ENCODE measurements at regions not wholly inside any gene's neighbourhood (a gene's known extent, or its start where the extent isn't known, plus 50 kb on each side); places are given as distances from the start of the nearest gene placed in this dataset.
"Not testable (repeated sequence)": the region's sequence is repeated elsewhere in the genome, so short reads cannot be mapped to it uniquely, and the experiment has no call there.

DNA sequence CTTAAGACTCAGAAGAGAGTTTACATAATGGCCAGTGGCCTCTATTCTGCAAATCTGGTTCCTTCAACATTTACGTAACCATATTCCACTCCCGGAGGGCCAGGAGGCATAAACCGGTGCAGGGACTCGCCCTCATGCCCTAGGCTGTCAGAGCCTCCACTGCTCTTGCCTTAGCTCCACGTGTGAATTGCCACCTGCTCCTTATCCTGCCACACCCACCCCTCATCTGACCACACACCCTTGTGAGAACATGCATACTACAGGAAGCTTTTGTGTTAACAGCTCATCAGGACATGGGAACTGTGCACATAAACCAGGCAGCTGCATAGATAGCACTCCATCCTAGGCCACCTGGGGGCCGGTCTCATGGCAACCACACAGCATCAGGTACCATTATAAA lies 146.7 kb upstream of the PFKP start:
- DNase-seq (ENCODE audit: low spot score): no peak

DNA sequence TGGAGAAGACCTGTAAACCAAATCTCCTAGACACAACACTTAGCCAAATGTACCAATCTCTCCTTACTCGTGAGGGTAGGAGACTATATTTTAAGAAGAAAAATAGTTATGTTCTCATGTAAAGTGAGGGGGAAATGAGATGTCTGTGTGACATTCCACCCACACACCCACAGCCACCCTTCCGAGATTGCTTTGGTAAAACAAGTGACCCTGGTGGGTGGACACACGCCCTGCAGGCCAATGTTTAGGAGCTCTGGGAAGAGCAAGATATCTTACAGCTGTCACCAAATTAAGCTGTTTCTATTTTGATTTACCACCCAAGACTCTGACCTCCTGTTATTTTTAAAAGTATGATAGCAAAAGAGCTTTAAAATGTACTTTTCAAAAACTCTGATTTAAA lies 147.2 kb upstream of the PFKP start:
- no peak for DNase-seq (ENCODE audit: low spot score)

DNA sequence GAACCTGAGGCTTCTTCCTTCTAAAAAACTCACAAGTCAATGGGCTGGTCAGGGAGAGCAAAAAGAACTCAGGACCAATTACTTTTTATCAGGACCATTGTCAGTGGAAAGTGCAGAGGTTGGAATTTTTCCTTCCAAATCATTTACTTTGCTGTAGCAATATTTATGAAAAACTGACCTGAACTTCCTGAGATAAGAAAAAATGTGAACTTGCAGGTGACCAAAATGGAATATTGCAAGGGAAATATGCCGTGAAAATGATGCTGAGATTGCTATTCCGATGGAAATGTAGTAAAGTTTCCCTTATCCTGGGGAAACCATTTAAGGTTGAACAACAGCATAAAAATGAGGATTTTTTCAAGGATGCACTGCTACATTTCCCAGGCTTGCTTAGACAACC lies 148.3 kb upstream of the PFKP start:
- DNase-seq (ENCODE audit: low spot score): no peak

DNA sequence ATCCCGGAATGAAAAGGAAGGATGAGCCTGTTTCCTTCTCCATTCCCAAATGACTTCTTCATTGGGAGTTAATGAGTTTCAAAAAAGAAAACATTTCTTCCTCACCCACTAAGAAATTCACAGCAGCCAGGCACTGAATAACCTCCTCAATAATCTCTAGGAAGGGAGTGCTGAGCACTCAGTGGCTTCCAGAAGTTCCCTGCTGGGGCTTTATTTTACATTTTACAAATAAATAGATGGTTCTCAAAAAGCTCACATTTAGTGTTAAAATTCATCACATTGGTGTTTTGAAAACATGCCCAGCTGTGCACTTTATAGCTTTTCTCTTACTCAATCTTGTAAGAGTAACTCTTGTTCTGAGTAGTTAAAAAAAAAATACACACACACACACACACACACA lies 148.9 kb upstream of the PFKP start:
- no peak for DNase-seq (ENCODE audit: low spot score)

DNA sequence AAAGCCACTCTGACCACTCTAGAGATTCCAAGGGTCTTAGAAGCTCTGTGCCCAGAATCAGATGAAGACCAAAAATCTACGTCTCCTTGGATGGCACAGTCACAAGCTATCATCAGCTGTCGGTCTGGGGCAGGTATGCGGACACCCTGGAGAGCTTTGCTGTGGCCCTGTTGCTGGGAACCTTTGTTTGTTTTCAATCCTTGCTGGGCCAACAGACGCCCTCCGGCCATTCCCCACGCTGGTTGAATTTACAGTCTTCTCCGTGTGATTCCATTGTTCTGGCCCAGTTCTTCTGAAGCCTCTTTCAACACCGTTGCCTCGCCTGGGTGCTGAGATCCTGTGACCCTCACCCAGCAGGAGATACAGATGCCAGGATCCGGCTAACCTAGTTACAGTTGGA lies 149.4 kb upstream of the PFKP start:
- no peak for DNase-seq (ENCODE audit: low spot score)

DNA sequence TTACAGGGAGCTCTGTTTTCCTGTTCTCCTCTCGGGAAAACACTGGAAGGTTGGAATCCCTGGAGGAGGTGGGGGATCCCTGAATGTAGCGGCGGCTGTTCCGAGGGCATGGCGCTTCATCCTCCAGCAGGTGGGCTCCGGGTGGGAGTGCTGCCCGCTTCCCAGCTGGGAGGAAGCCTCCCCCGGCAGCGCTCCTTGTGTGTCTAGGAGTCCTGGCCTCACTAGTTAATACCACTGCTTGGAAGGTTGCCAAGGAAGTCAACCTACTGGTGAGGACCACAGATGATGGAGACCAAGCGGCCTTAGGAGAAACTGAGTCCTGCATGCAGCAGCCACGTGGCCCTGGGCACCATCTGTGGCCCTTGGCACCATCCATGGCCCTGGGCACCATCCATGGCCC lies 151.9 kb upstream of the PFKP start:
- DNase-seq (ENCODE audit: low spot score): no peak

DNA sequence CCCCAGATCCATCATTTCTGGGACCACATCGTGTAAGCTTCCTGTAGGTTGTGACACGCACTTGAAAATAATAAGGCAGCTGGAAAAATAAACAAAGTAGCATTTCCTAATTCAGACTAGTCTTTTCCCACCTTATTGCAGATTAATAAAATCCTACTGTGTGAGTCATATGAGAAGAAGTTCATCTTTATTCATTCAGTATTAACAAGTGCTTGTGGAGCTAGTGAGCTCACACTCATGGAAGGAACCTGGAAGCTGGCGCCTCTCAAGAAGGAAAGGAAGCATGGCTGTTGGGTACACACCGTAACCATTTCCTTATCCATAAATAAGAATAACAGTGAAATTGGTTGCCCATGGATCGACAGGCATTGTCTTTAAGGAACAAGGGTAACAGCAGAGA lies 152.6 kb upstream of the PFKP start:
- no peak for DNase-seq (ENCODE audit: low spot score)

DNA sequence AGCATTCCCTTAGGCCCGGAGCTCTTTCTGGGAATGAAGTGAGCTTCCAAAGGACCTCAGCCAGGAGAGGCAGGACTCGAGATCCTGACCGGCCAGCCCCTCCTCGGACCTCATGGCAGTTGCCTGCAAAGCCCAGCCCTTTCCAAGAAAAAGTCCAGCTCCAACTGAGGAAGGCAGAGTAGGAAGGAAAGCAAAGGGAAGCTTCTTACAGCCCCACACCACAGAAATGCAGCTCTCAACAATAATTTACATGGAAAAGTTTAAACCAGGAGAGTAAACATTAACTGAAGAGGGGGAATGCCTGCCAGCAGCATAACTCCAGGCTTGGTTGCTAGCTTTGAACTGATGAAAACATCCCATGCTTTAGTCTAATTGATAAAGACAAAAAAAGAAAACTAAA lies 153.9 kb upstream of the PFKP start:
- no peak for DNase-seq (ENCODE audit: low spot score)

DNA sequence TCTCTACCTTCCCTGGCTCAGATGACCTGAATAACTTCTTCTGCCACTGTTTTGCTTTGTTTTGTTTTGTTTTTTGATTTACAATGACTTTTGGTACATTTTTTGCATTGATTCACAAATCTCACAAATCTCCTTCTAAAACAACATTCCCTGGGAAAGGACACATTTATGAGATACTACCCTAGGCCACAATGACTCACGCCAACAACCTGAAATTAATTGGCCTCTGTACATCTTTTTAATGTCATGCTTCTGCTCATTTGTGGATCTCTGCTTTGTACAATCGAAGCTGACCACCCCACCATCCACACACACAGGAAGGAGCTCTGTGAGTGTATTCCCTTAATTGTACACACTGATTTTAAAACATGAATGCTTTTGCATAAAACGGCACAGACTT lies 156.7 kb upstream of the PFKP start:
- peak; percentile 55 for DNase-seq (ENCODE audit: low spot score)

DNA sequence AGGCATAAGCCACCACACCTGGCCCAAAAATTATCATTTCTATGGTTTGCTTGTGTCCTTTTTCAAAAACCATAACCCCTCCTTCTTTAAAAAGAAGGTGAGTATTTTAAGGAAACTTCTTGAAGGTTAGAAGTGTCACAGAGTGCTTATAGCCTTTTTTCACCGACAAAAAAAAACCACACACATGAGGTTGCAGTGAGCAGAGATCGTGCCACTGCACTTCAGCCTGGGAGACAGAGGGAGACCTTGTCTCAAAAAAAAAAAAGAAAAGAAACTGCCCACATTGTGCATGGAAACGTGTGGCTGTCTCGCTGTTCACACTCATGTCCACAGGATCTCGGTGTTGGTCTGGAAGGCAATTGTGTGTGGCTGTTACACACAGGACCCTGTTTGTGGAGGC lies 157.4 kb upstream of the PFKP start:
- DNase-seq (ENCODE audit: low spot score): no peak

DNA sequence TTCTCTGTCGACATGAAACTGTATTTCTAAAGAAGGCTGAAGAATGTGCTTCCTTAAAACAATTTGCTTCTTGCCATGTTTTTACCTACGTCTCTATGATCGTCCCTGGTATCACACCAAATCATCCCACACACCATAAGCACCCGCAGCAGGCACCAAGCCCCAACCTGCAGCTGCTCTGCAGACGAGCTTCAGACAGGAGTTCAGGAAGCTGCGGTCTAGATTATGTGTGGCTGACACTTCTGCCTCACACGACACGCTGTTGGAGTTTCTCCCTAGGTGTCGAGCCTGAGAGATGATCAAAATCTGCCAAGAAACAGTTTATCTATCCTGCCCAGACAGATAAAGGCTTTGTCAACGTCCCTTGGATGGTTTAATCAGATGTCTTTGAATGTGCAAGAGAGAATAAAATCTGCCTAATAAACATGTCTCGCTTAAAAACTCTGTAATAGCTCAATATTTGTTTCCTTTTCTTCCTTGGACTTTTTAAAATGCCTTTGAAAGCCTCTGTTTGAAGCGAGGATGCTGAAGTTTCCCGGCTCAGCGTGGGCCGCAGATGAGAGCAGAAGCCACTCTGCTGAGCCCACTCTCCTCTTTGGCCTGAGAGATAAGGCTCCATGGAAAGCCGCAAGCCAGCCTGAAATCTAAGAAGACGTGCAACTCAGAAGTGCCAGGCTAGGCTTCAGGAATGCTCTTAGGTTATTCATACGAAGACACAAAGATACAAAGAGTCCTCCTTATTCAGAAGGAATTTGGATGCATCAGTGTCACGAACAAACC lies 158.3 kb upstream of the PFKP start:
- no peak for DNase-seq (ENCODE audit: low spot score)

DNA sequence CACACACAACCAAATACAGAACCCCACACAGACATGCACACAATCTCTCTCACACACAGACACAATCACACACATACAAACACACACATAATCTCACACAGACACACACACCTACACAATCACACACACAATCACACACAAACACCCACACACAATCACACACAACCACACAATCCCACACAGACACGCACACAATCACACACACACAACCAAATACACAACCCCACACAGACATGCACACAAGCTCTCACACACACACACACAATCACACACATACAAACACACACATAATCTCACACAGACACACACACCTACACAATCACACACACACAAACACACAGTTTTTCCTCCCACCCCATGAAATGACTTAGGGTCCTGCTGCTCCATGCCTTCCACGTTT lies 160.4 kb upstream of the PFKP start:
- DNase-seq (ENCODE audit: low spot score): no peak

DNA sequence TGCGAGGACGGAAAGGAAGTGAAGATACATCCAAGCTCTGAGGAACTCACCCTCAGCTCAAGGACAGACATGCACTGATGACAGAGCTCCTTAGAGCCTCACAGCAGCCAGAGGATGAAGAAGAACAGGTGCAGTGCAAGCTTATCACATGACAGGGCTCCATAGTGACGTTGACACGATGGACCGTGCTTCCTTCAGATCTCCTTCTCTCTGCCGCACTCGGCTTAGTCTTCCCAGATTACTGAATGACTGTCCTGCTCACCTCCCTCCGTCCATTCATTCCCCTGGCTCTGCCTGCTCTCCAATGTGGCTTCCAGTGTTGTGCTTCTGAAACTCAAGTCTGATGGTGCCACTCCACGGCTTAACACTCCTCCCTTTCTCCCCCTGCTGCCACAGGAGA lies 161.5 kb upstream of the PFKP start:
- no peak for DNase-seq (ENCODE audit: low spot score)

DNA sequence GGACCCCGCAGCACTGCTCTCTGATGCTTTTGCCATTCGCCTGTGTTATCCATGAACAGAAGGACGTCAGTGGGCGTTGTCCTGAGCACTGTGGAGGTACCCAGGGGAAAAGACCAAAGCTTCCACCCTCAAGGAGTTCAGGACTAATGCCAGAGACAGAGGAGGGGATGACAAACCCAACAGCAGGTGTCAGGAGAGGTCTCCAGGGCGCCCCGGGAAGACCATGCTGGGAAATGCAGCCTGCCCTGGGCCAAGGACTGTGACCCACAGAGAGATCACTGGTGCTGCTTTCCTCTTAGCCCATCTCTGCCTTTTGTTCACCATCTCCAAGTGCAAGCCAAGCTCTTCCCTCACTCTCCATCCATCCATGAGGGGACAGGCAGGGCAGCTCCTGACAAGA lies 166.8 kb upstream of the PFKP start:
- no peak for DNase-seq (ENCODE audit: low spot score)

DNA sequence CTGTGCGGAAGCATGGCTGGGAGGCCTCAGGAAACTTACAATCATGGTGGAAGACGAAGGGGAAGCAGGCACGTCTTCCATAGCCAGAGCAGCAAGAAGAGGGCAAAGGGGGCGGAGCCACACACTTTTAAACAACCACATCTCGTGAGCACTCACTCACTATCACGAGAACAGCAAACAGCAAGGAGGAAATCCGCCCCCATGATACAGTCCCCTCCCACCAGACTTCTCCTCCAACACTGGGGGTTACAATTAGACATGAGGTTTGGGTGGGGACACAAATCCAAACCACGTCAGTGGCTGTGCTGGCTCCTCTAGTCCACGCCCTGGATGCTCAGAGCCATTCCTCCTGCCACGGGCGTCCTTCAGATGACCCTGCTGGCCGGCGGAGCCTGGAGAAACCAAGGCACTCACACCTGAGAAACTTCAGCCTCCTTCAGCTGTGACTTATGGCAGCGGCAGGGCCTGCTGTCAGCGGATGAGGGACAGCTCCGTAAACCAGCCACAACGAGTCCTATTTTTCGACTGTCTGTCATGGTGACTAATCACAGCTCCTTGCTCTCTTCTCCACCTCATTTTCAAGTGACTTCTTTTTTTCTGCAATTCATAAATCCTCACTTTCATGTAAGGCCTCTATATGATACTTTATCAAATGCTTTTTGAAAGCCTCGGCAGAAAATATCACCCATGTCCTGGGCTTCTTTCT lies 167.9 kb upstream of the PFKP start:
- DNase-seq (ENCODE audit: low spot score): no peak

DNA sequence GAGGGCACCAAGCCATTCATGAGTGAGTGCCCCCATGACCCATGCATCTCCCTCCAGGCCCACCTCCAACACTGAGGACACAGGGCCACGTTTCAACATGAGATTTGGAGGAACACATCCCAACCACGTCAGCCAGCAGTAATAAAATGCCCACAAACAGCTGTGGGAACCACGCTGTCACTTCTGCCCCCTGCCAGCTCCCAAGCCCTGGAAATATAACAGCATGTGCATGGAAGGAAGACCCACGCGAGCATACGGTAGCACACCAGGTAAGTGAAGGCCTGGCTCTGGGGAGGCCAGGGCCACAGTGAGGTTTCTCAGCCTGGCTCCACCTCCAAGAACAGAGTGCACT lies 168.9 kb upstream of the PFKP start:
- no peak for DNase-seq (ENCODE audit: low spot score)

DNA sequence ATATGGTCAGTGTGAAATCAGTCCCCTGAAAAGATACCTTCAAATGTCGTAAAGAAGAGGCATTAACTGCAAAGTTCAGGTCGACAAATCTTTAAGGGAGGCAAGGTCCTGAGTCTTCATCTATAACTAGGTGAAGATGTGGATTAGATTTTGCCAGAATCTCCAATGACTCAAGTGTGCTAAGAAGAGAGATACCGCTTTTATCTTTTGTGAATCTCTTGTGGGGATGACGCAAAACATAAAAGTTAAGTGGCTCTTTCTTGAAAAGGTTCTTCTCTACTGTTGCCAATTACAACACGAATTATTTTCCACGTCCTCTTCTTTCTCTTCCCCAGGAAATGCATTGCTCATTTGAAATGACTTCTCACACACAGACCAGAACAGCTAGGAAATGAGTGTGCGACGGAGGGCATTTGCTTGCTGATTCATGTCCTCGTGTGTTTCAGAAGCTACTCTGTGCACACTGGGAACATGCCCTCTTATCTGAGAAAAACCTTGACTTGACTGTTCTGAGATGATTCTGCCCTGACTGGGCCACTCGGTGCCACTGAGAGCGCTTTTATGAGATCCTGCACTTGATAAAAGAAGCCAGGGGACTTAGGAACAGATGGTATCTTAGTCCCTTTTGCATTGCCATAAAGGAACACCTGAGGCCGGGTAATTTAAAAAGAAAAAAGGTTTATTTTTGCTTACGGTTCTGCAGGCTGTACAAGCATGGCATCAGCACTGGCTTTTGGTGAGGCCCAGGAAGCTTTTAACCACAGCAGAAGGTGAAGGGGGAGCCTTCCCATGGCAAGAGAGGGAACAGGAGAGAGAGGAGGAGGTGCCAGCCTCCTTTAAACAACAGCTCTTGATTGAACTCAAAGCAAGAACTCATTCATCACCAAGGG lies 169.5 kb upstream of the PFKP start:
- peak; percentile 40 for DNase-seq (ENCODE audit: low spot score)

DNA sequence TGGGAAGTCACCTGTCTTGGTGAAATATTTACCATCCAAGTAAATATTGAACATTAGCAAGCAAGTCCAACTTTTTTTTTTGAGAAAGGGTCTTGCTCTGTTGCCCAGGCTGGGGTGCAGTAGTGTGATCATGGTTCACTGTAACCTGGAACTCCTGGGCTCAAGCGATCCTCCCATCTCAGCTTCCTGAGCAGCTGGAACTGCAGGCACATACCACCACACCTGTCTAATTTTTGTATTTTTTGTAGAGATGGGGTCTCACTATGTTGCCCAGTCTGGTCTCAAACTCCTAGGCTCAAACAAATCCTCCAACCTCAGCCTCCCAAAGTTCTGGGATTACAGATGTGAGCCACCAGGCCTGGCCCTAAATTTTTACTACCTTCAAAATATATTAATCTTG lies 171.0 kb upstream of the PFKP start:
- not testable (repeated sequence) for DNase-seq (ENCODE audit: low spot score)

DNA sequence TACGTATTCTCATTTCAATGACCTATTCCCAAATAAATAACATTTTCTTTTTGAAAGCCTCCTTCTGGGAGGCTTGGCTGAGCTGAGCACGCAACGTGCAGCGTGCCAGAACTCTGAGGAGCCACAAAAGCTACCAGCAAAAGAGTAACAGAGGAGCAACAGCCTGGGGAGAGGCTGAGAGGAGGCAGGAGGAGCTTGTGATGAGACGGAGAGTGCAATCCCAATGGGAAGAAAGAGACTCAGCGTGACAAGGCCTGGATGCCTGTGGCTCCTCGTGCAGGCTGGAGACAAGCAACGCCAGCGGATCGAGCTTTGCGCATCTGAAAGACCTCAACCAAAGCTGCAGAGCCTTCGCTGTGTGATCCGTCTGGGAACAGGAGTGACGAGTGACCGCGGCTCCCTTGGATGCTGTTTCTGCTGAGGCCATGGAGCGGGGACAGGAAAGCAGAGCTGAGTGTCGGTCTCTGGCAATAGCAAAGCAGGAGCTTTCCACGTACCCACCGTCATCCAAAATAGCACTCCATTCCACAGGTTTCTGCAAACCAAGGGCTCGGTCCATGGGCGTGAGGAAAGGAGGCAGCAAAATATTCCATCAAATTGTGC lies 171.7 kb upstream of the PFKP start:
- no peak for DNase-seq (ENCODE audit: low spot score)

DNA sequence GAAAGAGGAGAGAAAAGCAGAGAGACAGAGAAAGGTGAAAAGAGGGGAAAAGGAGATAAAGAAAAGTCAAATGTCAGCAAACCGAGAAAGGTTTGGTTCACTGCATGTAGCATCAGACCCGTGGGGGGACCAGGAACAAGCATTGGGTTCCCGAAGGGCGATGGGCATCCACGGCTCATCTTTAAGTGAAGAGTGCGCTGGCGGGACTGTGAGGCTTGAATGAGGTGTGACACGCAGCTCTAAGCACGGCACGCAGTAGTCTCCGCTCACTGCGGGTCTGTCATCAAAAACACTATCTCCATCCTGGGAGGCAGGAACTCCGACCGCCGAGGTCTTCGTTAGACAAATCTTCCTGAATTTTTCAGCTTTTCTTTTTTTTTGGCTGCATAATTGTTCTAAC lies 173.4 kb upstream of the PFKP start:
- no peak for DNase-seq (ENCODE audit: low spot score)

DNA sequence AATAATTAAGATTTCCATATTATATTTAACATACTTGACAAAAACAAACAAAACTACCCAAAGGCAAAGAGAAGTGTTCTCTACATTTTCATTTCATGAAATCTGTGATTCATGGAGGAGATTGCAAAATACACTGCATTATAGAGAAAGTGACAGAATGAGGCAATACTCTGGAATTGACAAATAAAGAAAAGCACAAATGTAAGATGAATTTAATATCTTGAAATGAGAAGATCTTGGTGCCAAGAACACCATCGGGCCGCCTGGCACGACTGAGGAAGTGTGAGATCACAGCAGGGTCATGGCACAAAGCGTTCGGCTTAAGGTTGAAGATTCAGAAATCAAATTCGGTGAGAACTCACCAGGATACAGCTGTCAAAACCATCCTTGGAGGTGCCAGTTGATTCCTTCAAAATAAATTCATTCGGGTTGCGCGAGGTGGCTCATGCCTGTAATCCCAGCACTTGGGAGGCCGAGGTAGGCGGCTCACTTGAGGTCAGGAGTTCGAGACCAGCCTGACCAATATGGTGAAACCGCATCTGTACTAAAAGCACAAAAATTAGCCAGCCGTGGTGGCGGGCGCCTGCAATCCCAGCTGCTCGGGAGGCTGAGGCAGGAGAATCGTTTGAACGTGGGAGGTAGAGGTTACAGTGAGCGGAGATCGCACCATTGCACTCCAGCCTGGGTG lies 174.0 kb upstream of the PFKP start:
- no peak for DNase-seq (ENCODE audit: low spot score)

DNA sequence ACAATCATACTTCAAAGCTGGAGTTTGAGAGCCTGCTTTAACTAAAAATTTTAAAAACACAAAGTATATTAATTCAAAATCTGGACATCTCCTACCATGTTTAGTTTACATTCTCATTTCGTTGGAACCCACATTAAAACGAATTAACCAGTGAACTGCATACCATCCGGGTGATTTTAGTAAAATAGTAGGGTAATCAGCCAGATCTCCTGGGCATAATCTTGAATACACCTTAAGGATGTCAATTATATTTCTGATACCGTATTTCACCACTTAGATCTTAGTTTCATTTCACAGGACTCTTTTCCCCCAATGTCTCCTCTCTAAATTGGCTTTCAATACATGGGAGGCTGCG lies 175.6 kb upstream of the PFKP start:
- no peak for DNase-seq (ENCODE audit: low spot score)

All from A172 (cell line).